ENCODE measurements at regions not wholly inside any gene's neighbourhood (a gene's known extent, or its start where the extent isn't known, plus 50 kb on each side); places are given as distances from the start of the nearest gene placed in this dataset.

GRCh38 chr14:88990856-88991255, 166.4 kb downstream of the TTC8 start:
- no peaks in the 10 kb centered on the region for H3K4me1 ChIP-seq (ENCODE audit: insufficient read depth, low read length)
- no peak overlapping the region for H3K18ac ChIP-seq (ENCODE audit: insufficient read length, low read depth, low read length)
- H3K14ac ChIP-seq (ENCODE audit: insufficient read depth, low read length): no peak overlapping the region
- no peaks in the 10 kb centered on the region for H3K9me3 ChIP-seq (ENCODE audit: control insufficient read depth, low read depth, low read length)
- H2BK20ac ChIP-seq (ENCODE audit: low read depth, low read length, poor library complexity, severe bottlenecking): no peak overlapping the region
- no peak overlapping the region for H3K4ac ChIP-seq (ENCODE audit: low read depth, low read length)
- Mint-ChIP-seq H3K27me3 (ENCODE audit: low read depth) (peaks cover 43% of the 10 kb centered on the region), H3K9me3 (peaks cover 0 to 4% of the 10 kb centered on the region in 2 experiments; a peak in 2 of 5 replicates), H3K4me1 (no peaks in the 10 kb centered on the region), H3K4me3 (no peak overlapping the region), H3K27ac (no peak overlapping the region), H3K36me3 (ENCODE audit: insufficient read depth in 1 of 3, low read depth in 3 of 3) (no peaks in the 10 kb centered on the region)
- no peak overlapping the region for H3K4me2 ChIP-seq (ENCODE audit: insufficient read depth, insufficient read length, low read length)
- no peak overlapping the region for H2BK15ac ChIP-seq (ENCODE audit: low read depth, low read length)
- no peaks in the 10 kb centered on the region for H4K20me1 ChIP-seq (ENCODE audit: control insufficient read depth, insufficient read depth, insufficient read length)
- TF ChIP-seq CTCF (conservative IDR thresholded peaks at IDR 0.05): no peak
- no peak overlapping the region for H2AK5ac ChIP-seq (ENCODE audit: insufficient read length, low read length)
- no peak overlapping the region for H4K91ac ChIP-seq (ENCODE audit: insufficient read length, low read depth, low read length)
- no CpG with 5 or more reads among the region's 1 CpG for WGBS (ENCODE audit: extremely low coverage, insufficient read length, low lambda C conversion rate)
- H4K5ac ChIP-seq (ENCODE audit: insufficient read length, low read depth, low read length): no peak overlapping the region
- H3K27me3 ChIP-seq (ENCODE audit: insufficient read depth, low read length): no peaks in the 10 kb centered on the region
- H3K9ac ChIP-seq (ENCODE audit: extremely low read depth, insufficient read length, low read length): no peak overlapping the region
- H2BK5ac ChIP-seq (ENCODE audit: insufficient read length, low read length): no peak overlapping the region
- H4K8ac ChIP-seq (replicated peaks; ENCODE audit: insufficient read length, low read depth, low read length): no peak overlapping the region
- no peaks in the 10 kb centered on the region for H3K79me1 ChIP-seq (ENCODE audit: insufficient read depth, low read depth, low read length, poor library complexity, severe bottlenecking)
- no peak overlapping the region for H3K27ac ChIP-seq (ENCODE audit: insufficient read length, low read depth, low read length)
- H2BK12ac ChIP-seq (ENCODE audit: insufficient read length, low read depth, low read length): no peak overlapping the region
- no peak overlapping the region for H3K56ac ChIP-seq (ENCODE audit: insufficient read length, low read depth, low read length)
- H3T11ph ChIP-seq (ENCODE audit: low read length): no peak overlapping the region
- H3K23ac ChIP-seq (ENCODE audit: insufficient read length, low read depth, low read length): no peak overlapping the region
- H2BK120ac ChIP-seq (ENCODE audit: low read depth, low read length, poor library complexity, severe bottlenecking): no peak overlapping the region
- H2AFZ ChIP-seq (ENCODE audit: low read length): no peak overlapping the region
- no peaks in the 10 kb centered on the region for H3K23me2 ChIP-seq (ENCODE audit: insufficient read length, low read depth, low read length, poor library complexity, severe bottlenecking)
- H3K79me2 ChIP-seq (ENCODE audit: insufficient read depth, low read length): no peaks in the 10 kb centered on the region
- no peak for DNase-seq
